Karpas-422 (cell line): ENCODE measurements at regions not wholly inside any gene's neighbourhood (a gene's known extent, or its start where the extent isn't known, plus 50 kb on each side); places are given as distances from the start of the nearest gene placed in this dataset. TPM values are rescaled to one million over a fixed set of nuclear protein-coding genes. Genes with fewer than 3 reads are reported as not detected.

Source experiments
- small RNA-seq: library from RNA; depleted of rRNA; stranded (forward); fragments of <200 nt; gene quantifications from one replicate; pipeline ENCODE3, GENCODE V24; 2014

Small RNA genes lying in the stretch of these regions (small RNA-seq; reads per million reads assigned to genes)
- gene EIF4A1P12: not detected
- not detected for gene MIR3171
- not detected for gene MIR4307
